Activated CD4-positive, alpha-beta T cell treated with anti-CD3 and anti-CD28 coated beads, Interleukin-2, amount 50 U/mL, for 24 hours (primary cell): ENCODE measurements at regions not wholly inside any gene's neighbourhood (a gene's known extent, or its start where the extent isn't known, plus 50 kb on each side); places are given as distances from the start of the nearest gene placed in this dataset.
"Not testable (repeated sequence)": the region's sequence is repeated elsewhere in the genome, so short reads cannot be mapped to it uniquely, and the experiment has no call there.

Experiments
- DNase-seq, 2 donors: peaks; one replicate each; pipeline ENCODE4 v3.0.0-alpha.2; 2020; ENCODE audit warnings: low read depth in 1 of 2, low spot score in 1 of 2

DNA sequence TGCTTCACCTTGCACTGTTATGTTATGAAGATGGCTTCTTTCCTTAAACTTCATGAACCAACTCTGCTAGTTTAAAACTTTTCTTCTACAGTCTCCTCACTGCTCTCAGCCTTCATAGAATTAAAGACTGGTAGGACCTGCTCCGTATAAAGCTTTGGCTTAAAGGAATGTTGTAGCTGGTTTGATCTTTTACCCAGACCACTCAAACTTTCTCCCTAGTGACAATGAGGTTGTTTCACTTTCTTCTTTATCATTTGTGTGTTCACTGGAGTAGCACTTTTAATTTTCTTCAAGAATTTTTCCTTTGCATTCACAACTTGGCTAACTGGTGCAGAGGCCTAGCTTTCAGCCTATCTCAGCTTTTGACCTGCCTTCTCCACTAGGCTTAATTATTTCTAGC is 316.4 kb upstream of the RNF32 start:
- no peak for DNase-seq

DNA sequence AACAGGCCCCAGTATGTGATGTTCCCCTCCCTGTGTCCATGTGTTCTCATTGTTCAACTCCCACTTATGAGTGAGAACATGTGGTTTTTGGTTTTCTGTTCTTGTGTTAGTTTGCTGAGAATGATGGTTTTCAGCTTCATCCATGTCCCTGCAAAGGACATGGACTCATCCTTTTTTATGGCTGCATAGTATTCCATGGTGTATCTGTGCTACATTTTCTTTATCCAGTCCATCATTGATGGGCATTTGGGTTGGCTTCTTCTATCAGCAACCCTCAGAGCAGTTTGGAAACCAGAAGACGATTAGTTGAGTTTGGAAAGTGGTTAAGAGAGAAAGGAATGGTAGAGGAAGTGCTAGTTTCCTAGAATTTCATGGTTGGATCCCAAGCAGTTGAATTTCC is 319.1 kb upstream of the RNF32 start:
- not testable (repeated sequence) for DNase-seq

DNA sequence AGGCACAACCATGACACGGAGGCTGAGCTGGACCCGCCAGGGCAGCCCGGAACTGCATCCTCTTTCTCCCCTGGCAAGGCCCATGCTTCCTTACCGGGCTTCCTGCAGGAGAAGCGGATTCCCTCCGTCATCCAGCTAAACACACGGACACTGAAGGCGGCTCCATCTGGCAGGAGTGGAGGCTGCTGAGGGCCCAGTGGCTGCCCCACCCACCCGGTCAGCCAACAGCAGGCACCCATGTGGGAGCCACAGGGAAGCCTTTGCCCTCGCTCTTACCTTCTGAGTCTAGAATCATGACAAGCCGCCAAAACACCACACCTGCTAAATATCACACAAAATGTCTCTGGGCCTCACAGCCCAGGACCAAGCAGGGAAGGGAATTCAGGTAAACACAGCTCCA is 321.6 kb upstream of the RNF32 start:
- DNase-seq, result no peak

- DNase-seq, result no peak
Measured at GRCh38 chr7:156318426-156318825, 322.1 kb upstream of the RNF32 start.

DNA sequence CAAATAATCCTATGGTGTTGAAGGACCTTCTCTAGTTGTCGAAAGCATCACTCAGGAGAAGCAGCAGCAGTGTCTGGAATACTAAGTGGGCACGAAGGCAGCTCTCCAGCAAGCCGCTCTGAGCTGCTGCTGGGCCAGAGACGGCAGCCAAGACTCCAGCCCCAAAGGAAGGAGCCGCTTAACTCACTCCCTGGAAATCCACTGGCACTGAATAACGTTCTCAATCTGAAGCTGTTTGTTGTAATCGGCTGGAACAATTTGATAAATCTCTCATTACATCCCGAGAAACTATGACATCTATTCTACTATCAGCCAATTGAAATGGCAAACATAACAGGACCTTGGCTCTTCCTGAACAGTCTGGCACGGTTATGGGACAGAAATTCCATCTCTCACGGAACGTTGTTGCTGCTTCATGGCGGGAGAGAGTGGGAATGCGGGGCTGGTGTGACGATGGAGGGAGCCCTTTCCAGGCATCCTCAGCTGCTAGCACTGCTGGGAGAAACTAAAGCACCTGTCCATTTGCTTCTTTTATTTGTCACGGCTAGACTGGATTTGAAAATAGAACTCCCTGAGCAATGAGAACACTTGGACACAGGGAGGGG is 331.5 kb upstream of the RNF32 start:
- no peak for DNase-seq

DNA sequence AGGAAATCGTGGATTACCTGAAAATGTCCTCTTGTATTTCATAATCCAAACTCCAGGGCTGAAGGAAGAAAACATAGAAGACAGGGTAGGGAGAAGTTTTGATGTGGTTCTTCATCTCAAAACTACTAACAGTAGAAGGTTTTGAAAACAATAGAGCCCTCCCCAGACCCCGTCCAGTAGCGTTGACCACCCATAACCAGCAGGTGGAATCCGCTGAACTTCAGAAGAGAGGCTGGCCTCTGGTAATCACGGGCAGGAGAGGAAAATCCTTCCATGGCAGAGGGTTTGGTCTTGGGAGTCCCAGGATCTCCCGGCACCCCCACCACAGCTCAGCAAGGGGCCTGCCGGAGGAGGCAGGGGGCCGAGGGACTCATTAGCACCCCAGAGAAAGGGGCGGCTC is 333.4 kb upstream of the RNF32 start:
- no peak for DNase-seq

DNA sequence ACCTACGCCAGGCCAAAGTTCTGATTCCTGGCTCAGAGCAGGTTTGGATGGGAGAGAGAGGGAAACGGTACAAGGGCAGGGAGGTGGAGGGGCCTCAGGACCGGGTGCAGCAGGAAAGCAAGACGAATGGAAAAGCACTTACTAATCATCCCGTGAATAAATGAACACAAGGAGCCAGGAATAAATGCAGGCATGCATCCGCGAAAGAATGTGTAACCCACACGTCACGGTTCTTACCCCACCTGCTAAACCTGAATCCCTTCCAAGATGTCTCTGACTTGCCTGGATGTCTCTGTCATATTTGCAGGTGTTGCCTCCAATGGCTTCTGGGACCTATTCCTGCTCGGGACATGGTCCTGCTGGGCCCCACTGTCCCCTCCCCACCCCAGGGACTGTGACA is 335.2 kb upstream of the RNF32 start:
- DNase-seq, result no peak

DNA sequence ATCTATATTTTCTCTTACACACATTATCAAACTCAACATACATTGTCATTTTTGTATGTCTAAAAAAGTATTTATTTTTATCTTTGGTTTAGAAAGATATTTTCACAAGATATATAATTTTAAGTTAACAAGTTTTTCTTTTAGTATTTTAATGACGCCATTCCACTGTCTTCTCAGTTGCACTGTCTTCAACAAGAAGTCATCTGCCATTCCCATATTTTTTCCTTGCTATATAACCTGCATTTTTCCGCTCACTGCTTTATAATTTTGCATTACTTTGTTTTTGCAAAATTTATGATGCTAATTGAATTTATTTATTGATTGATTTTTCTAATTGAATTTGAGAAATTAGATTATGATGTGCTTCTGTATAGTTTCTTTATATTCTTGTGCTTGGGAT is 357.8 kb upstream of the RNF32 start:
- no peak for DNase-seq

GRCh38 chr7:156279635-156280034 is 360.9 kb upstream of the RNF32 start:
- DNase-seq, result no peak

GRCh38 chr7:156275292-156275691 is 365.3 kb upstream of the RNF32 start:
- no peak for DNase-seq

DNA sequence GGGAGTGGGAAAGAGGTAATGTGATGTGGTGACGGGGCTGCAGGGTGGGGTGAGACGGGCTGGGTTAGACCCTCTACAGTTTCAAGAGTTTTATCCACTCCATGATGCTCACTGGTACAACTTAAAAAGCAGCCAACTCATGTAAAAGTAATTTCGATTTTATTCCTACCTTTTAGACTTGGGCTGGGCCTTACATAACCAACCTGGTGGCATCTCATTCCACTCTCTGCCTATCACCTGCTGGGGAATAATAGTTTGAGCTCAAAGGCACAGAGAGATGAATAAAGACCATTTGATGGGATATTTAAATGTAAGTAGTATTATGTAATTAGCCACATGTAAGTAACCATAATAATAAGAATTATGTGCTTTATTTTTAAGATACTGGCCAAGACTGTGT is 366.0 kb upstream of the RNF32 start:
- no peak for DNase-seq

GRCh38 chr7:156261581-156261980 is 379.0 kb upstream of the RNF32 start:
- no peak for DNase-seq

DNA sequence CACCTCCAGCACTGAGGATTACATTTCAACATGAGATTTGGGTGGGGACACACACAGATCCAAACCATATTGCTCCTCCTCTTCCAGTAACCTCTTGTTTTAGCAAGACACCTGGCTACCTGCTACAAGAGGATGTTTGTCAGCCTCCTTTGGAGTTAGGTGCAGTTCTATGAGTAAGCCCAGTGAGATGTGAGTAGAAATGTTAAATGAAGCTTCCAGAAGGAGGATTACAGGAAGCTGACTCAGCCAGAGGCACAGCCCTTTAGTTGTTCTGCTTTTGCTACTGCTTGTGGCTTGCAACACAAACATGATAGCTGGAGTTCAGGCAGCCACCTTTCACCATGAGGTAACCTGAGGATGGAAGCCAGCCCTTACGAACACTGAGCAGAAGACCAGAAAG is 382.7 kb upstream of the RNF32 start:
- DNase-seq, result no peak

GRCh38 chr7:156255635-156256034 is 384.9 kb upstream of the RNF32 start:
- no peak for DNase-seq

DNA sequence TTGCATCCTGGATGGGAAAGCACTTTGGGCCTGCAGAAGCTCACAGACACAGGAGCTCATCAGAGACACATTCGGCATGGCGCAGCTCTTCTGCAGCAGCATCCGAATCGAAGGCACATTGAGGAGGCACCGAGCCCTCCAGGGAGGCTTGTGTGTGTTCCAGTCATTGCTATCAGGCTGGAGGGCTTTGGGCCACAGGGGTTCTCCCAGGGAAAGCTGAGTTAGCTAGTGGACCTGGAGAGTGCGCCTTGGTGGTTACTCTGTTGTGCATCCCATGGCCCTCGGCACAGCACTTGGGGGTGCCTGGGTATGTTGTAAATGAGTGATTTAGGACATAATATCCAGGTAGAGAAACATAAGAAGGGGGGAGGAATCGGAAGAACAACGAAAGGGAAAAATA is 388.7 kb upstream of the RNF32 start:
- DNase-seq, result no peak

DNA sequence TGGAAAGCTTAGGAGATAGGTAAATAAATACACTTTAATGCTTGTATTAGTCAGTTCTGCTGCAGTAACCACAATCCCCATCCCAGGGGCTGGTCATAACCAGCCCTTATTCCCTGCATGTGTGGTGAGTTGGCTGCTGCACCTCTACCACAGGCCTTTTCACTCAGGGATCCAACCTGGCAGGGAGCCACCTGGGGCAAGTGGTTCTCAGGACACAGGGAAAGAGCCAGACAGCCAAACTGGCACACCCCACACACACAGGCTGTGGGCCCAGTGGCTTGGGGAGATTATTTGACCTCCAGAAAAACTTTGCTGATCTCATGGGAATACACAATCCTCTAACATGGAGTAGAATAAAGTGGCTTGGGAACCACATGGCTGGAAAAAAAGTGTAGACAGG is 400.0 kb upstream of the RNF32 start:
- DNase-seq, result no peak

- DNase-seq, result no peak
Measured at GRCh38 chr7:156238366-156239133, 402.0 kb upstream of the RNF32 start.

DNA sequence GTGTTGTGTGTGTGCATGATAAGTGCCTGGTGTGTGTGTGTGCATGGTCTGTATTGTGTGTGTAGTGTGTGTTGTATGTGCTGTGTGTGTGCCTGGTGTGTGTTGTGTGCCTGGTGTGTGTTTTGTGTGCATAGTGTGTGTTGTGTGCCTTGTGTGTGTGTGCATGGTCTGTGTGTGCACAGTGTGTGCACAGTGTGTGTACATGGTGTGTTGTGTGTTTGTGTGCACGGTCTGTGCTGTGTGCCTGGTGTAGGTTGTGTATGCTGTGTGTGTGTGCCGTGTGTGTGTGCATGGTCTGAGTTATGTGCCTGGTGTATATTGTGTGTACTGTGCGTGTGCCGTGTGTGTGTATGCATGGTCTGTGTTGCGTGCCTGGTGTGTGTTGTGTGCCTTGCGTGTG is 403.0 kb upstream of the RNF32 start:
- DNase-seq, result no peak

- no peak for DNase-seq
Measured at GRCh38 chr7:156236936-156237599, 403.5 kb upstream of the RNF32 start.

DNA sequence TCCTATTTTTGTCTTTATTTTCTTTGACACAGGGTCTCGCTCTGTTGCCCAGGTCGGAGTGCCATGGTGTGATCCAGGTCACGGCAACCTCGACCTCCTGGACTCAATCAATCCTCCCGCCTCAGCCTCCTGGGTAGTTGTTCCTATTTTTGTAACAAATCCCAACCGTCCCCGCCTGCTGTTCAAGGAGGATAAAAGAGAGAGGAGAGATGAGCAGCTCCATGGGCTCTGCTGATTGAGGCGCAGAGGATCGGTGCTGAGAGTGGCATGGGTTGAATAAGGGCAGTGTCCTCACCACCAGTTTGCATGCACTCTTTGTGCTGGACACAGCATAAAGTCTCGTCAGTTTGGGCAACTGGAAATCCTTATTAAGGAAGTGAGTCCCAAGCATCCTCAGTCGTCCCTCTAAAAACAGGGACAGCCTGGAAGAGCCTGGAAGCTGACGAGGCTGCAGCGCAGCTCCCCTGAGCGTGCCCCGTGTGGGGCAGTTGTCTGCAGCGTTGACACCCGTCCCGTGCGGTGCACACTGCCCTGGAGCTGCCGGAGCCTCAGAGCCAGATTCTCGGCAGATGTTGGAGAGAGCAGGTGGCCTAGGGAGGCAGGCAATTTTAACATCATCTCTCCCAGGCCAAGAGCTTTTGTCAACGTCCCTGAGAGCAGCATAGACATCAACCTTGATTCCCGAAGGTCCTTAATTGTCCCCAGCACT is 404.2 kb upstream of the RNF32 start:
- DNase-seq, result no peak

DNA sequence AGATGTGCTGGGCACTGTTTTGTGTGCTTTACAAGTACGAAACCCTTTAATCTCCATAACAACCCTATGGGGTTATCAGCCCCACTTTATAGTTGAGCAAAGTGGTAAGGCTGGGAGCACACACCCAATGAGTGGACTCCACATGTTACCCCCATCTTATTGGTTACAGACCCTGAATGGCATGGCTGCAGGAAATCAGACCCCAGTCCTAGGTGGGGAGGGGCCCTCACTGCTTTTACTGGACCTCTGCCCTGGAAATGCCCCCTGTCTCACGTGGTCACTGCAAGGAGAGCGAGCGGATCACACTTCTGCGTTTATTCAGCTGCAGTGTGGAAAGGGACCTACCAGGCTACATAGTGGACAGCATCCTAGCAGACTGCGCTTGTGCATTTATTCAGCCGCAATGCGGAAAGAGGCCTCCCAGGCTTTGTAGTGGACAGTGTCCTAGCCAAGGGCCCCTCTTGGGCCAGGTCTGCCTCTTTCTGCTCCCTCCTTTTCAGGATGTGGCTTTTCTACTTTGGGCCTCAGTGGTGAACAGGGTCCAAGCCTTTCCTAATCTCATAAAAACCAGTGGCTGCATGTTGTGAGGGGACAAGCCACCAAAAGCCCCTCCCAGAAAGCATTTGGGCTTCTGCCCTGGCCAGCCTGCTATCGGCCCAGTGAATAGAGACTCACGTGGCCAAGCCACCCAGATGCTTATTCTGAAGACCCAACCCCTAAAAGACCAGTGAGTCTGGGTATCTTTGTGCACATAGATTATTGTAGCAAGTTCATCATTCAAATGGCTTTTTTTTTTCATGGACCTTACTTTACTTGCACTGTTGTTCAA is 405.7 kb upstream of the RNF32 start:
- no peak for DNase-seq
